ENCODE measurements at regions not wholly inside any gene's neighbourhood (a gene's known extent, or its start where the extent isn't known, plus 50 kb on each side); places are given as distances from the start of the nearest gene placed in this dataset.

DNA sequence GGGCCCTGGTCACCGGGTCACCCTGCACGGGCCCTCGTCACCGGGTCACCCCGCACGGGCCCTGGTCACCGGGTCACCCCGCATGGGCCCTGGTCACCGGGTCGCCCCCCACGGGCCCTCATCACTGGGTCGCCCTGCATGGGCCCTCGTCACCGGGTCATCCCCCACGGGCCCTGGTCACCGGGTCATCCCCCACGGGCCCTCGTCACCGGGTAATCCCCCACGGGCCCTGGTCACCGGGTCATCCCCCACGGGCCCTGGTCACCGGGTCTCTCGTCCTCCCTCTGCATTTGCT, 77.6 kb downstream of the RIPK4 start:
- TF ChIP-seq, protein P1, sequence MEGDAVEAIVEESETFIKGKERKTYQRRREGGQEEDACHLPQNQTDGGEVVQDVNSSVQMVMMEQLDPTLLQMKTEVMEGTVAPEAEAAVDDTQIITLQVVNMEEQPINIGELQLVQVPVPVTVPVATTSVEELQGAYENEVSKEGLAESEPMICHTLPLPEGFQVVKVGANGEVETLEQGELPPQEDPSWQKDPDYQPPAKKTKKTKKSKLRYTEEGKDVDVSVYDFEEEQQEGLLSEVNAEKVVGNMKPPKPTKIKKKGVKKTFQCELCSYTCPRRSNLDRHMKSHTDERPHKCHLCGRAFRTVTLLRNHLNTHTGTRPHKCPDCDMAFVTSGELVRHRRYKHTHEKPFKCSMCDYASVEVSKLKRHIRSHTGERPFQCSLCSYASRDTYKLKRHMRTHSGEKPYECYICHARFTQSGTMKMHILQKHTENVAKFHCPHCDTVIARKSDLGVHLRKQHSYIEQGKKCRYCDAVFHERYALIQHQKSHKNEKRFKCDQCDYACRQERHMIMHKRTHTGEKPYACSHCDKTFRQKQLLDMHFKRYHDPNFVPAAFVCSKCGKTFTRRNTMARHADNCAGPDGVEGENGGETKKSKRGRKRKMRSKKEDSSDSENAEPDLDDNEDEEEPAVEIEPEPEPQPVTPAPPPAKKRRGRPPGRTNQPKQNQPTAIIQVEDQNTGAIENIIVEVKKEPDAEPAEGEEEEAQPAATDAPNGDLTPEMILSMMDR (IDR thresholded peaks at IDR 0.05): no peak
- TF ChIP-seq EZH2 (IDR thresholded peaks at IDR 0.05; ENCODE audit: borderline replicate concordance, insufficient read depth, low read depth, low read length, poor library complexity, severe bottlenecking): no peak
